ENCODE measurements at regions not wholly inside any gene's neighbourhood (a gene's known extent, or its start where the extent isn't known, plus 50 kb on each side); places are given as distances from the start of the nearest gene placed in this dataset.

DNA sequence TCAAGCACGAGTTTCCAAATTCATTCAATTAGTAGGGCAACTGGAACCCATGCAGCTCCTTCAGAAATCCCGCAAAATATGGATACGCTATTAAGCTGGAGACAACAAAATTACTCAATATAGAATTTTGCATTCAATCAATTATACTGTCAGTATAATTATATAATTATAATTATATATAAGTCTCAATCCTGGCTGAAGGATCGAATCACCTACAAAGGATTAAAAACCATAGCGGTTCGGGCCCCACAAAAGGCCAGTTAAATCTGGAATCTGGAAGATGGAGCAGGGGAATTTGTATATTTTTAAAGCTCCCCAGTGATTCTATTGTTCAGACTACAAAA lies 55.7 kb downstream of the FHIP2A start:
- intact Hi-C loops (cut with DNase I) = no loop called here
- H3K27ac ChIP-seq = no peak overlapping the region
- no peaks in the 10 kb centered on the region for H3K9me3 ChIP-seq
- TF ChIP-seq POLR2A (IDR thresholded peaks at IDR 0.05) (no peak), POLR2AphosphoS5 (IDR thresholded peaks at IDR 0.05; ENCODE audit: insufficient read depth in 1 of 2, low read depth in 1 of 2) (no peak), CTCF (IDR thresholded peaks at IDR 0.05) (no peak)
- H3K4me1 ChIP-seq = peaks cover 16% of the 10 kb centered on the region
- H3K36me3 ChIP-seq = no peaks in the 10 kb centered on the region
- no peak overlapping the region for H3K4me3 ChIP-seq
- no peaks in the 10 kb centered on the region for H3K27me3 ChIP-seq
- DNase-seq (ENCODE audit: extremely low spot score in 2 of 2) = no peak

DNA sequence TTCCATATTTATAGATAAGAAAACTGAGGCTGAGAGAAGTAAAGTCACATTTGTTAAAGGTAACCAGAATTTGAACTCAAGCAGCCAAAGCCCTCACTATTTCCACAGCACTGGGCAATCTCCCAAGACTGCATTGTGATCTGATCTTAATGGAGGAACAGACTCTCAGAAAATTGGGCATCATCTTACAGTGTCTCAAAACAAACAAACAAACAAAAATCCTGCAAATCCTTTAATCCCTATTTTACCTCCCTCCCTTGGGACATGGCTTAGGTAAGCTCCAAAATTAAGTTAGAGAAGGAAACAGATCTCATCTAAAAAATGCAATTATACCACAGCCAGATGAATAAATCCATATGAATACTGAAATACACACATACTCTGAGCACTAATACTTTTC lies 57.5 kb downstream of the FHIP2A start:
- no peak for DNase-seq (ENCODE audit: extremely low spot score in 2 of 2)
- Histone ChIP-seq H3K4me1 (peaks cover 16% of the 10 kb centered on the region), H3K4me3 (no peak overlapping the region), H3K27ac (no peak overlapping the region), H3K9me3 (no peaks in the 10 kb centered on the region), H3K27me3 (no peaks in the 10 kb centered on the region), H3K36me3 (no peaks in the 10 kb centered on the region)
- intact Hi-C loops (cut with DNase I) = no loop called here
- TF ChIP-seq POLR2A (IDR thresholded peaks at IDR 0.05) = no peak
- no peak for TF ChIP-seq POLR2AphosphoS5 (IDR thresholded peaks at IDR 0.05; ENCODE audit: insufficient read depth in 1 of 2, low read depth in 1 of 2)
- TF ChIP-seq CTCF (IDR thresholded peaks at IDR 0.05) = no peak

- Histone ChIP-seq H3K4me3 (no peak overlapping the region), H3K36me3 (no peaks in the 10 kb centered on the region), H3K9me3 (no peaks in the 10 kb centered on the region), H3K27me3 (no peaks in the 10 kb centered on the region), H3K4me1 (peaks cover 16% of the 10 kb centered on the region), H3K27ac (no peak overlapping the region)
- intact Hi-C loops (cut with DNase I) = no loop called here
- DNase-seq (ENCODE audit: extremely low spot score in 2 of 2) = no peak
- no peak for TF ChIP-seq POLR2AphosphoS5 (IDR thresholded peaks at IDR 0.05; ENCODE audit: insufficient read depth in 1 of 2, low read depth in 1 of 2)
- peak in 1 of 3 experiments; percentile 16 for TF ChIP-seq CTCF (IDR thresholded peaks at IDR 0.05)
Measured at GRCh38 chr10:114879541-114880158, 58.1 kb downstream of the FHIP2A start.

DNA sequence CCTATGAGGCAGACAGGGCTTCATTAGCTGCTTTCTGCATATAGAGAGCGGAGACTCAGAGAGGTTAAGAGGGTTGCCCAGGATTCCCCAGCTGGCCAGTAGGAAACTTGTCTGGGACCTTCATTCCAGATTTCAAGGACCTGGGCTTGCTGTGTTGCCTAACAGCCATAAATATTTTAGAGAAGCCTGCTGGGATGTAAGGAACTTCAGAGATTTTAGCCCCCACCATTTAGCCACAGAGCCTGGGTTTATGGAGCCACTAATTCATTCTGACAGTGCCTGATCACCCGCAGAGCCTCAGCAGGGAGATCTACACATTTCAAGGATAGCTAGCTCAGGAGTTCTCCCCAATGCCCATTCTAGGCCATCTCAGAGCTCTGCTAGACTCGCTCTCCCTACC lies 56.6 kb upstream of the TRUB1 start:
- H3K4me3 ChIP-seq = no peak overlapping the region
- no peak overlapping the region for H3K27ac ChIP-seq
- intact Hi-C loops (cut with DNase I) = no loop called here
- no peak for TF ChIP-seq POLR2A (IDR thresholded peaks at IDR 0.05)
- TF ChIP-seq POLR2AphosphoS5 (IDR thresholded peaks at IDR 0.05; ENCODE audit: insufficient read depth in 1 of 2, low read depth in 1 of 2) = no peak
- TF ChIP-seq CTCF (IDR thresholded peaks at IDR 0.05) = no peak
- H3K27me3 ChIP-seq = no peaks in the 10 kb centered on the region
- peaks cover 10% of the 10 kb centered on the region for H3K4me1 ChIP-seq
- H3K9me3 ChIP-seq = no peaks in the 10 kb centered on the region
- H3K36me3 ChIP-seq = no peaks in the 10 kb centered on the region
- no peak for DNase-seq (ENCODE audit: extremely low spot score in 2 of 2)

GRCh38 chr10:114881901-114882300 lies 56.1 kb upstream of the TRUB1 start:
- DNase-seq (ENCODE audit: extremely low spot score in 2 of 2) = no peak

More at GRCh38 chr10:114881901-114882300, 56.1 kb upstream of the TRUB1 start:
- no peak for TF ChIP-seq POLR2AphosphoS5 (IDR thresholded peaks at IDR 0.05; ENCODE audit: insufficient read depth in 1 of 2, low read depth in 1 of 2)
- no peak for TF ChIP-seq CTCF (IDR thresholded peaks at IDR 0.05)
- TF ChIP-seq POLR2A (IDR thresholded peaks at IDR 0.05) = no peak
- Histone ChIP-seq H3K27ac (no peak overlapping the region), H3K4me3 (no peak overlapping the region), H3K27me3 (no peaks in the 10 kb centered on the region), H3K4me1 (peaks cover 5% of the 10 kb centered on the region), H3K36me3 (no peaks in the 10 kb centered on the region), H3K9me3 (no peaks in the 10 kb centered on the region)
- intact Hi-C loops (cut with DNase I) = no loop called here

All from vagina (tissue), 2 donors.